Hepatocyte (in vitro differentiated cells): ENCODE measurements at regions not wholly inside any gene's neighbourhood (a gene's known extent, or its start where the extent isn't known, plus 50 kb on each side); places are given as distances from the start of the nearest gene placed in this dataset.
"Not testable (repeated sequence)": the region's sequence is repeated elsewhere in the genome, so short reads cannot be mapped to it uniquely, and the experiment has no call there.

Experiments used
- DNase-seq: peaks from one replicate; pipeline ENCODE4 v3.0.0-alpha.2; 2016; ENCODE audit warnings: low spot score
- H2AFZ ChIP-seq: fragments of 200-600 bp; sonication (generic); 2 replicates; pipeline ENCODE4 v1.6.0; 2016; ENCODE audit warnings: antibody characterized with exemption, mild to moderate bottlenecking
- H3K27ac ChIP-seq: fragments of 200-600 bp; sonication (generic); 2 replicates; pipeline ENCODE4 v1.5.1; 2016; ENCODE audit warnings: mild to moderate bottlenecking
- H3K27me3 ChIP-seq: fragments of 200-600 bp; sonication (generic); 2 replicates; pipeline ENCODE4 v1.6.1; 2016
- H3K36me3 ChIP-seq: fragments of 200-600 bp; sonication (generic); replicated peaks from 2 replicates; pipeline ENCODE4 v1.5.1; 2016; ENCODE audit warnings: low read depth; ENCODE audit not compliant: insufficient read depth
- H3K4me1 ChIP-seq: fragments of 200-600 bp; sonication (generic); 2 replicates; pipeline ENCODE4 v1.5.1; 2016; ENCODE audit warnings: mild to moderate bottlenecking, moderate library complexity; ENCODE audit not compliant: insufficient read depth
- H3K4me2 ChIP-seq: fragments of 200-600 bp; sonication (generic); 2 replicates; pipeline ENCODE4 v1.6.0; 2016
- H3K4me3 ChIP-seq: fragments of 200-600 bp; sonication (generic); 2 replicates; pipeline ENCODE4 v1.5.1; 2016; ENCODE audit warnings: mild to moderate bottlenecking
- H3K79me2 ChIP-seq: fragments of 200-600 bp; sonication (generic); 2 replicates; pipeline ENCODE4 v1.6.0; 2017; ENCODE audit warnings: mild to moderate bottlenecking
- H3K9me2 ChIP-seq: fragments of 200-600 bp; sonication (generic); replicated peaks from 2 replicates; pipeline ENCODE4 v1.6.0; 2017; ENCODE audit warnings: mild to moderate bottlenecking; ENCODE audit not compliant: insufficient read depth
- H3K9me3 ChIP-seq: fragments of 200-600 bp; sonication (generic); 2 replicates; pipeline ENCODE4 v1.5.1; 2016; ENCODE audit warnings: low read depth, mild to moderate bottlenecking
- H4K20me1 ChIP-seq: fragments of 200-600 bp; sonication (generic); 2 replicates; pipeline ENCODE4 v1.6.0; 2016; ENCODE audit warnings: mild to moderate bottlenecking; ENCODE audit not compliant: insufficient read depth, poor library complexity, severe bottlenecking
- EZH2 ChIP-seq: fragments of 200-600 bp; sonication (generic); IDR thresholded peaks from 2 replicates; pipeline ENCODE4 v1.6.1; 2016; ENCODE audit warnings: antibody characterized with exemption, mild to moderate bottlenecking, borderline replicate concordance
- EZH2phosphoT487 ChIP-seq: fragments of 200-600 bp; sonication (generic); IDR thresholded peaks from one replicate; pipeline ENCODE4 v1.6.1; 2018; ENCODE audit warnings: antibody characterized with exemption, mild to moderate bottlenecking, low read depth, moderate library complexity; ENCODE audit not compliant: unreplicated experiment, severe bottlenecking
- WGBS: methylation state at CpG from one replicate; pipeline ENCODE4 v1.1.6; 2016; ENCODE audit warnings: low lambda C conversion rate; ENCODE audit errors: missing lambda C conversion rate; 5-methylcytosine and 5-hydroxymethylcytosine counted together
- TF ChIP-seq, protein P1 (sequence below): fragments of 200-600 bp; sonication (generic); IDR thresholded peaks from 2 replicates; pipeline ENCODE4 v1.5.1; 2016; ENCODE audit warnings: antibody characterized with exemption, mild to moderate bottlenecking; ENCODE audit not compliant: poor library complexity

DNA sequence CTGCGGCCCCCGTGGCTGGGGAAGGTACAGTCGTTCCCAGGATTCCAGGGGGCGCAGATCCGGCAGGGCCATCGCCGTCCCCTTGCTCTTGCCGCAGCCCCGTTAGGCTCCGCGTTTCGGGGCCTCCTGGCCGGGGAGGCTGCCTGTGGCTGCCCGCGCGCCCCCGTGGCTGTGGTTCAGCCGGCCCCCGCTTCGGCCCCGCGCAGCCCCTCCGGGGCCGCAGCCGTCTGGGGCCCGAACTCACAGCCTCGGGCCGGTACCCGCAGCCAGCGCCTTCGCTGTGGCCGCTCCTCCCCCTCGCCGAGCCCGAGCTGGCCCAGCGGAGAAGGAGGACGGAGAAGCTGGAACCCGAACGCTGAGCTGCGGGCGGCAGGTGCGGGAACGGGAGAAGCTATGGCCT, 1826.9 kb upstream of the DEFB115 start:
- H3K4me1 ChIP-seq: no peaks in the 10 kb centered on the region
- H3K9me3 ChIP-seq: no peaks in the 10 kb centered on the region
- no peaks in the 10 kb centered on the region for H4K20me1 ChIP-seq
- no peak overlapping the region for H3K4me2 ChIP-seq
- no peaks in the 10 kb centered on the region for H3K9me2 ChIP-seq
- H3K36me3 ChIP-seq: no peaks in the 10 kb centered on the region
- no peak for DNase-seq
- H3K27me3 ChIP-seq: no peaks in the 10 kb centered on the region
- TF ChIP-seq EZH2 (no peak), EZH2phosphoT487 (no peak)
- TF ChIP-seq, protein P1, sequence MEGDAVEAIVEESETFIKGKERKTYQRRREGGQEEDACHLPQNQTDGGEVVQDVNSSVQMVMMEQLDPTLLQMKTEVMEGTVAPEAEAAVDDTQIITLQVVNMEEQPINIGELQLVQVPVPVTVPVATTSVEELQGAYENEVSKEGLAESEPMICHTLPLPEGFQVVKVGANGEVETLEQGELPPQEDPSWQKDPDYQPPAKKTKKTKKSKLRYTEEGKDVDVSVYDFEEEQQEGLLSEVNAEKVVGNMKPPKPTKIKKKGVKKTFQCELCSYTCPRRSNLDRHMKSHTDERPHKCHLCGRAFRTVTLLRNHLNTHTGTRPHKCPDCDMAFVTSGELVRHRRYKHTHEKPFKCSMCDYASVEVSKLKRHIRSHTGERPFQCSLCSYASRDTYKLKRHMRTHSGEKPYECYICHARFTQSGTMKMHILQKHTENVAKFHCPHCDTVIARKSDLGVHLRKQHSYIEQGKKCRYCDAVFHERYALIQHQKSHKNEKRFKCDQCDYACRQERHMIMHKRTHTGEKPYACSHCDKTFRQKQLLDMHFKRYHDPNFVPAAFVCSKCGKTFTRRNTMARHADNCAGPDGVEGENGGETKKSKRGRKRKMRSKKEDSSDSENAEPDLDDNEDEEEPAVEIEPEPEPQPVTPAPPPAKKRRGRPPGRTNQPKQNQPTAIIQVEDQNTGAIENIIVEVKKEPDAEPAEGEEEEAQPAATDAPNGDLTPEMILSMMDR: no peak
- no peak overlapping the region for H3K4me3 ChIP-seq
- no peaks in the 10 kb centered on the region for H3K79me2 ChIP-seq
- no peak overlapping the region for H3K27ac ChIP-seq
- no CpG with 5 or more reads among the region's 43 CpGs for WGBS
- H2AFZ ChIP-seq: no peak overlapping the region

DNA sequence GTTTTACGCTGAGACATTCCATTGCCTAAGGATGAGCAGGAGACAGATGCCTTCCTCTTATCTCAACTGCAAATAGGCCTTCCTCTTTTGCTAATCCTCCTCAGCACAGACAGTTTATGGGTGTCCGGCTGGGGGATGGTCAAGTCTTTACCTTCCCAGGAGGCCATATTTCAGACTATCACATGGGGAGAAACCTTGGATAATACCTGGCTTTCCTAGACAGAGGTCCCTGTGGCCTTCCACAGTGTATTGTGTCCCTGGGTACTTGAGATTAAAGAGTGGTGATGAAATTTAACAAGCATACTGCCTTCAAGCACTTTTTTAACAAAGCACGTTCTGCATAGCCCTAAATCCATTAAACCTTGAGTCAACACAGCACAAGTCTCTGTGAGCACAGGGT, 1816.7 kb upstream of the DEFB115 start:
- H3K27me3 ChIP-seq, H3K36me3 ChIP-seq, H3K4me2 ChIP-seq, H4K20me1 ChIP-seq, DNase-seq, H3K4me3 ChIP-seq, H2AFZ ChIP-seq, H3K9me2 ChIP-seq, H3K9me3 ChIP-seq, H3K79me2 ChIP-seq, H3K27ac ChIP-seq, H3K4me1 ChIP-seq: not testable (repeated sequence)
- 68% methylated on average over 3 of the region's 3 CpGs for WGBS

DNA sequence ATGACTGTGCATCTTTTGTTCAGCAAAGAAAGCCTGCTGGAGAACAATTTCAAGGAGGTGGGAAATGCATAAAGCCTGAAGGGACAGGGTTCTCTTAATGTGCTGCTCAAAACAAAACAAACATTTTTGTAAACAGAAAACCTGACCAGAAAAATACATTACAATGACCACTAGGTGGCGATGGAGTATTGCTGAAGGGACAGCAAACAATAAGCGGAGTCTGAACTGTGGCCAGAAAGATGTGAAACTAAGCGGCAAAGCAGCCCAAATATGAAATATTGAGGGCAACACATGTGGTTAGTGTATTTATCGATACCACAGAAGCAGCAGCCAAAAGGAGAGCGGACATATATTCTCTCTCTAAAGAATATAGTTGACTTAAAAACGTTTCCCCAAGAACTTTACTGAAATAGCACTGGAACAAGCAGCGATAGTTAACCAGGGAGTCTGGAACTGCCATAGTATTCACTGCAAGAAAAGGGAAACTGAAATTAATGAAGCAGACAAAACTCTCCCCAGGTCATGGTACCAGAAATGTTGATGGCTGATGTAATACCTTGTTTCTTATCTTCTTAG, 1814.2 kb upstream of the DEFB115 start:
- not testable (repeated sequence) for H3K4me3 ChIP-seq, H3K4me2 ChIP-seq, H4K20me1 ChIP-seq, H3K79me2 ChIP-seq, H3K27me3 ChIP-seq, DNase-seq, H2AFZ ChIP-seq, H3K9me2 ChIP-seq, H3K4me1 ChIP-seq, H3K9me3 ChIP-seq, H3K27ac ChIP-seq, H3K36me3 ChIP-seq
- WGBS: 30% methylated on average over 7 of the region's 7 CpGs

DNA sequence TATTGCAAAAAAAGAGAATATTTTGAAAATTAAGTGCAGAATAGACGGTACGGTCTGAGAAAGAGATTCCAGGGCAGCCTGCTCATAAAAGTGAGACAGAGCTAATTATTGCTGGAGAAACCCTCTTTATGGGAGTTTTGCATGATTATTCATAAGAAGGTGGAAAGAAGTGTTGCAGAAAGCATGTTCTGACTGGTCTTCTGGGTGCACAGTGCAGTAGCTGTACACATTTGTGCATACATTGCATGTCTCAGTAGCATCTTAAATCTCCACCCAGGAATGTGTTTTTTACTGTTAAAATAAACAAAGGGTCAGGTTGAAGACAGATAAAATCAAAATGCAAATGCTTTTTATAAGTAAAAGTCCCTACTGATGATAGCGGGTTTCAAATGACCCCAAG, 1813.6 kb upstream of the DEFB115 start:
- 85% methylated on average over 3 of the region's 3 CpGs for WGBS
- Histone ChIP-seq H3K27me3 (no peaks in the 10 kb centered on the region), H2AFZ (no peak overlapping the region), H3K4me1 (no peaks in the 10 kb centered on the region), H3K27ac (no peak overlapping the region), H4K20me1 (no peaks in the 10 kb centered on the region), H3K9me2 (no peaks in the 10 kb centered on the region), H3K4me3 (no peak overlapping the region), H3K4me2 (no peak overlapping the region), H3K36me3 (no peaks in the 10 kb centered on the region), H3K9me3 (no peaks in the 10 kb centered on the region), H3K79me2 (no peaks in the 10 kb centered on the region)
- TF ChIP-seq EZH2phosphoT487 (no peak), EZH2 (no peak)
- TF ChIP-seq, protein P1: no peak
- DNase-seq: no peak

DNA sequence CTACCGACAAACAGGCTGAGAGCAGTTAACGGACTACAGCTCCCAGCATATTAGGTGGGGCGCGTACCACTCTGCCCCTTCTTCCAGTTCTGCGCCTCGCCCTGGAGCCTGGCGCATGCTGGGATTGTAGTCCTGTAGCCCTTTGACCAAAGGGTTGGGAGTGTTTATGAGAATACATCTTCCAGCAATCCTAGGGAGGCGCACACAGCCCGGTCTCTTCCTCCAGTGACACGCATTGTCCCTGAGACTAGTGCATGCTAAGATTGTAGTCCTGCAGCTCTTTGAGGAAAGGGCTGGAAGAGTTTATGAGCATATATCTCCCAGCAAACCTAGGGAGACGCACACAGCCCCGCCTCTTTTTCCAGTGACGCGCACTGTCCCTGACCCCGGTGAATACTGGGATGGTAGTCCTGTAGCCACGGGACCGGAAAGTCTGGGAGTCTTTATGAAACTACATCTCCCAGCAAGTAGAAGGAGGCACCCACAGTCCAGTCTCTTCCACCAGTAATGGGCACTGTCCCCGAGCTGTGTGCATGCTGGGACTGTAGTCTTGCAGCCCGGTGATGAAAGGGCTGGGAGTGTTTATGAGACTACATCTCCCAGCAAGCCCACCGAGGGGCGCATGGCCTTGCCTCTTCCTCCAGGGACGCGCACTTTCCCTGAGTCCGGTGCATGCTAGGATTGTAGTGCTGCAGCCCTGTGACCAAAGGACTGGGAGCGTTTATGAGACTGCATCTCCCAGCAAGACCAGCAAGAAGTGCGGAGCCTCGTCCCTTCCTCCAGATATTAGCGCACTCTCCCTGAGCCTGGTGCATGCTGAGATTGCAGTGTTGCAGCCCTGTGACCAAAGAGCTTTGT, 1812.2 kb upstream of the DEFB115 start:
- H3K9me2 ChIP-seq, H2AFZ ChIP-seq, H3K79me2 ChIP-seq, H3K4me3 ChIP-seq, H3K27ac ChIP-seq, H4K20me1 ChIP-seq, DNase-seq, H3K27me3 ChIP-seq, H3K4me2 ChIP-seq, H3K9me3 ChIP-seq, H3K4me1 ChIP-seq, H3K36me3 ChIP-seq: not testable (repeated sequence)
- WGBS: 92% methylated on average over 27 of the region's 28 CpGs

DNA sequence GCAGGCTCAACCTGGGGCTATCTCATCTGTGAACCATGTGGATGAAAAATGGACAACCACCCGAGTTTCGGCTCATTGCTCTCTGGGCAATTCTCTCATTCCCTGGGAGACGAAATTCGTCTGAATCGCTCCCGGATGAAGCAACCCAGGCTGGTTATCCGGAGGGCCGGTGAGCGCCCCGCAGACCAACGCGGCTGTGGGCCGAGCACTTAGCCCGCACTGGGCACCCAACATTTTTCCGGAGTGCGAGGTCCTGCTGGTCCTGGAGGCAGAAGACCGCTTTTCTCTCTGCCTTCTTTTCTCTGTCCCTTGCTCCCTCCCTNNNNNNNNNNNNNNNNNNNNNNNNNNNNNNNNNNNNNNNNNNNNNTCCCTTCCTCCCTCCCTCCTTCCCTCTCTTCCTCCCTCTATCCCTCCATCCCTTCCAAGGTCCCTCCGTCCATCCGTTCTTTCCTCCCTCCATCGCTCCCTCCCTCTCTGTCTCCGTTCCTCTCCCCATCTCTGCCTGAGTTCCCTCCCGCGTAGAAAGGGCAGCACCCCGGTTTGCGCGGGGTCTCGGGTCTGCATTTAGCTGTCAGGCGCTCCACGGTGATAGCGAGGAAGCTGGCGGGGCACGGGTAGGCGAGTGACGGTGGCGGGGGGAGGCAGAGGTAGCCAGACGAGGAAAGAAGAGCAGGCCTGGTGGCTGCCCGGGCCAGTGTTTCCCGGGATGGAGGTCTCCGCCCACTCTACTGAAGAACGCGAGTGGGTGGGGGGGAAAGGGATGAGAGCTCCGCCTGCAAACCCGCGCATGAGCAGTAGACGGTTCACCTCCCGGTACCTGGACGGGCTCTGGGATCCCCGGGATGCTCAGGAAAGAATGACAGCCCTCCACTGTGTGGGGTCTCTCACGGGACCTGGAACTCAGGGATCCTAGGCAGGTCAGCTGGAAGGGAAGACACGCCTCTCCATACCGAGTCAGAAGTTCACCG, 1809.7 kb upstream of the DEFB115 start:
- H3K27me3 ChIP-seq, H3K27ac ChIP-seq, H4K20me1 ChIP-seq, DNase-seq, H3K36me3 ChIP-seq, H3K4me2 ChIP-seq, H3K9me2 ChIP-seq, H3K4me1 ChIP-seq, H3K4me3 ChIP-seq, H3K79me2 ChIP-seq, H2AFZ ChIP-seq, H3K9me3 ChIP-seq: not testable (repeated sequence)
- WGBS: 78% methylated on average over 21 of the region's 52 CpGs
